NCI-H2107 treated with DMSO at 0.1 percent for 48 hours (cell line): ENCODE measurements at regions not wholly inside any gene's neighbourhood (a gene's known extent, or its start where the extent isn't known, plus 50 kb on each side); places are given as distances from the start of the nearest gene placed in this dataset.
"Not testable (repeated sequence)": the region's sequence is repeated elsewhere in the genome, so short reads cannot be mapped to it uniquely, and the experiment has no call there.

ENCODE experiments used
- DNase-seq: peaks from one replicate; lab custom pipeline; 2025; ENCODE audit not compliant: unreplicated experiment; lab: John Stamatoyannopoulos, UW

DNA sequence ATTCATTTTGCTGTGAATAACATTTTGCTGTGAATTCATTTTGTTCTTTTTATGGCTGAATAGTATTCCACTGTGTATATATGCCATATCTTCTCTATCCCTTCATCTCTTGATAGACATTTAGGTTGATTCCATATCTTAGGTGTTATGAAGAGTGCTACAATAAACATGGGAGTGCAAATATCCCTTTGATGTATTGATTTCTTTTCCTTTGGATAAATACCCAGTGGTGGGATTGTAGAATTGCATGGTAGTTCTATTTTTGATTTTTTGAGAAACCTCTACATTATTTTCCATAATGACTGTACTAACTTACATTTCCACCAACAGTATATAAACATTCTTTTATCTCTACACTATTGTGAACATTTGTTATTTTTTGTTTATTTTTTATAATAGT lies 555.9 kb downstream of the PDHA2 start:
- no peak for DNase-seq

DNA sequence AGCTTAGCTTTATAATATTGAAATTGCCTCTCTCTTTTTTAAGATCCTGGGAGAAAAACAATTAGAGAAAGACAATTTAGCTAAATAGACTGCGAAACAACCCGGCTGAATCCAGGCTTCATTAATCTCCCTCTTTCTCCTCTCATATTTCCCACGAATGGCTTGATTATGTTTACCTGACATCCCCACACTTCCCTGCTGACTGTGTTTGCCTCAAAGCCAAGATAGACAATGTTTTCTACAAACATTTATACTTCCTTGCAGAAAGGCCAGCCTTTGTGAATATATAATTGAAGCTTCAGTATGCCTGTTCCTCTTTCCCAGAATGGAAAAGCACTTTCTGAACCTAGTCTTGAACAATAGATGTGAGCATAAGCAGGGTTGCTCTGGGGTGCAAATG lies 566.8 kb downstream of the PDHA2 start:
- DNase-seq, result no peak

DNA sequence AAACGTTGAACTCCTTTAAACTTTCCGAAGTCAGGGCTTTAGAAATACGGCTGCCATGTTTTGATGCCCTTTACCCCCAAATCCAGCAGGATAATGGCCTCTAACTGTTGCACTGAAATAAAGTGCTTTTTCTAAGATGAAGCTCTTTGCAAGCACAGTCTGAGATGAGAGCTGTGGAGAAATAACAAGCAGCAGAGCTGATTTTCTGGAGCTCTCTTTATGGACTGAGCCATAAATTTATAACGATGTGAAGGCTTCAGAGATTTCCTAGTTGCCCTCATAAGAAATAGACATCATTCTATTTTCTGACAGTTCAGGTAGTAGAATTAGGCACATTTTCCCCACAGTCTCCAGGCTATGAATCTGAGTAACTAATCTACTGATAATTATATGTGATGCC lies 567.3 kb downstream of the PDHA2 start:
- no peak for DNase-seq

DNA sequence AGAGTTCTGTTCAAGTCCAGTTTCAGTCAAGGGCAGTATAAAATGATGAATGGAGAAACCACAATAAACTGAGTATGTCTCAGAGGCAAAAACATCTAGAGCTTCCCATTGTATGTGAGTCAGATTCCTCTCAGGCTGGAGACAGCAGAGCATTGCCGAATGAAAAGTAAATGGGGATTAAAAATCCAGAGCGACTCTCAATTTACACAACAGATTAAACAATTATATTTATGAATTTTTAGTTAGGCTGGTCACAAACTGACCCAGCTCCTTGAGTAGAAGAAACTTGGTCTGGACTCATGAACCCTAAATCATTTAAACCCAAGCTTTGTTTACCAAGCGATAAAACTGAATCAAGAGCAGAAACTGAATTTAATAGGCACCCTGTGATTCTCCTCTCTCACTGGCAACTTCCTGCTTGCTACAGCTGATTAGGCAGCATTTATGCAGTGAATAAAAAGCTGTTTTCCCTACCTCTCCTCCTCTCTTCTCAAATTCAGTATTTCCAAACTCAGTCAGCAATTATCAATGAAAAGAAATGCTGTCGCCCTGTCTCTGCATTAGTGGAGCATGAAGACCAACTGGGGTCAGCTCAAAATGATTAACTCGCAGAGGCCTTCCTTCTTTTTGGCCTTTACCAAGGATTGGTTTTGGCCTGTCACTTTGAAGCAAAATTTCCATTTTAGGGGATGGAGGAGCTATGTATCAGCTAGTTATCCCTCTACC lies 568.0 kb downstream of the PDHA2 start:
- DNase-seq, result no peak

DNA sequence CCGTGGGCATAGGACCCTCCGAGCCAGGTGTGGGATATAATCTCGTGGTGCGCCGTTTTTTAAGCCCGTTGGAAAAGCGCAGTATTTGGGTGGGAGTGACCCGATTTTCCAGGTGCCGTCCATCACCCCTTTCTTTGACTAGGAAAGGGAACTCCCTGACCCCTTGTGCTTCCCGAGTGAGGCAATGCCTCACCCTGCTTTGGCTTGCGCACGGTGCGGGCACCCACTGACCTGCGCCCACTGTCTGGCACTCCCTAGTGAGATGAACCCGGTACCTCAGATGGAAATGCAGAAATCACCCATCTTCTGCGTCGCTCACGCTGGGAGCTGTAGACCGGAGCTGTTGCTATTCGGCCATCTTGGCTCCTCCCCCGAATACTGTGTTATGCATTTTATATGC lies 575.0 kb downstream of the PDHA2 start:
- DNase-seq, result not testable (repeated sequence)

DNA sequence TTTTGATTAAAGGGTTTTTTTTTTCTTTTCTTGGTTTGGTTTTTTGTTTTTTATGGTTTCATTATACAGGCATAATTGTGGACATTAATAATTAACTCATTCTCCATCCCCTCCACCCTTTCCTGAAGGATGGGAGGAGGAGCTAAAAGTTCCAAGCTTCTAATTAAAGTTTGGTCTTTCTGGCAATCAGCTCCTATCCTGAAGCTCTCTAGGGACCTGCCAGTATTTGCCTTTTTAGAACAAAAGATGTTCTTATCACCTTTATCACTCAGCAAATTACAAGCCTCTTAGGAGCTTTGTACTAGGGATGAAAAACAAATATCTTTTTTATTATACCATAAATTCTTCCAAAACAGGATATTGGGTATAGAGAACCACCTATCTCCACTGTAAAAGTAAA lies 589.8 kb downstream of the PDHA2 start:
- no peak for DNase-seq

DNA sequence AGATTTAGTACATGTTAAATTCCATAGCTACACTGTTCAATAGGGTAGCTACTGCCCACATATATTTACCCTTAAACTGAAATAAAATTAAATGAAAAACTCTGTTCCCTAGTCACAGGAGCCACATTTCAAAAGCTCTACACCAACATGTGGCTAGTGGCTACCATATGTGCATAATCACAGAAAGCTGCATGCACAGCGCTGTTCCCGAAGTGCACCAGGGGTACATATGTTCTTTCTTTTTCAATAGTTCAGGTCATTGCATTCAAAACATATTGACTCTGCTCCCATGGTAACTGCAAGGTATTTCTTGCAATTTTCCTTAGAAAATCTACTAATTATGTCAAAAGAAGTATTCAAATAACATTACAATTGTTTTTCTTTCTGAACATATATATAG lies 591.2 kb downstream of the PDHA2 start:
- no peak for DNase-seq

DNA sequence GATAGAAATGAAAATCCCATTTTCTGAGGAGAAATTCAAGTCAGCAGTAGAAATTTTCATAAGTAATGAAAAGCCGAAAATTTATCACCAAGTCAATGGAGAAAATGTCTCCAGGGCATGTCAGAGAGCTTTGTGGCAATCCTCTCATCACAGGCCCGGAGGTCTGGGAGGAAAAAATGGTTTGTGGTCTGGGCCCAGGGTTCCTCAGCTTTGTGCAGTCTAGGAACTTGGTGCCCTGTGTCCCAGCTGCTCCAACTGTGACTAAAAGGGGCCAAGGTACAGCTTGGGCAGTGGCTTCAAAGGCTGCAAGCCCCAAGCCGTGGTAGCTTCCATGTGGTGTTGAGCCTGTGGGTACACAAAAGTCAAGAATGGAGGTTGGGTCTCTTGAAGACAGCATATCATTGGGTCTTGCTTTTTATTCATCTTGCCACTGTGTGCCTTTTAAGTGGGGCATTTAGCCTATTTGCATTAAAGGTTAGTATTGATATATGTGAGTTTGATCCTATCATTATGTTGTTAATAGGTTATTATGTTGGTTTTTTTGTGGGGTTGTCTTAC lies 608.5 kb downstream of the PDHA2 start:
- no peak for DNase-seq

DNA sequence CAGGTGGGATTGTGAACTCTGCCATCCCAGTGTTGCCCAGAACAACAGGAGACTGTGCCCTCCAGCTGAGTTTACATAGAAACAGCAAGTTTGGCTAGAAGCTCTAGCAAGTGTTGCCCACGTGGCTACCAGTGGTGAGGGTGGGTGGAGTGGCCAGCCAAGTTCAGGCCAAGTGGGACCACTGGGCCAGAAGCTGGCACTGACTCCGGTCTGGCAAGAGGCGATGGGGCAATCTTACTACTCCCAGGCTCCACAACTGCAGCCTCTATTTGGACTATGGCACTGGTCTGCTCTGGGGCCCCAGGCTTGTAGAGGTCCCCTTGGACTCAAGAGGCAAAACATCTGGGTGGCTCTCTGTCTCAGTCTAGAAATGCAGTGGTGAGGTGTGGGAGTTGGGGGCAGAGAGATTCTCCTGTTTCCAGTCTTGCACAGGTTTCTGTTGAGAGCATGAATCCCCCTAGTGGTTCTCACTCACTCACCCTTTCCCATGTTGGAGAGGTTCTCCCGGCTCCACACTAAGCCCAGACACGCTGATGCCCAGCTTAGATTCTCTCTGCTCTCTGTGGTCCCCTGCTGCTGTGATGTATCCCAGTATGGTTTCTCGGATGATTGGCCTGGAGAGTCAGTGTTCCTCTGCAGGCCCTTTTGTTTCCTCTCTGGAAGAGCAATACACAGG lies 615.3 kb downstream of the PDHA2 start:
- DNase-seq, result no peak

DNA sequence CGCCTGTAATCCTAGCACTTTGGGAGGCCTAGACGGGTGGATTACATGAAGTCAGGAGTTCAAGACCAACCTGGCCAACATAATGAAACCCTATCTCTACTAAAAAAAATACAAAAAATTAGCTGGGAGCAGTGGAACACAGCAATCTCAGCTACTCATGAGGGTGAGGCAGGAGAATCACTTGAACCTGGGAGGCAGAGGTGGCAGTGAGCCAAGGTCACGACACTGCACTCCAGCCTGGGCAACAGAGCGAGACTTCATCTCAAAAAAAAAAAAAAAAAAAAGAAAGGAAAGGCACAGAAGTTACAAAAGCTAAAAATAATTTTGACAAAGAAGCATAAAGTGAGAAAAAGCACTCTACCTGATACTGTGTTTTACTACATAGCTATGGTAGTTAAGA lies 618.1 kb downstream of the PDHA2 start:
- DNase-seq, result not testable (repeated sequence)

DNA sequence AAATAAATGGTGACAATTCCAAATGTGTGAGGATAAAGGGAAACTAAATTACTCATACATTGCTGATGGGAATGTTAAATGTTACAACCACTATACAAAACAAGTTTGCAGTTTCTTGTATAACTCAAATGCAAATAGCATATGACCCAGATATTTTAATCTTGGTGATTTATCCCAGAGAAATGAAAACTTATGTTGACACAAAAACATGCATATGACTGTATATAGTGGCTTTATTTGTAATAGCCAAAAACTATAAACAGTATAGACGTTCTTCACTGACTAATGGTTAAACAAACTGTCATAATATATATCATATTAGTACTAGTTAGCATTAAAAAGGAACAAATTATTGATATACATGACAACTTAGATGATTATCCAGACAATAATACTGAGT lies 619.2 kb downstream of the PDHA2 start:
- no peak for DNase-seq

DNA sequence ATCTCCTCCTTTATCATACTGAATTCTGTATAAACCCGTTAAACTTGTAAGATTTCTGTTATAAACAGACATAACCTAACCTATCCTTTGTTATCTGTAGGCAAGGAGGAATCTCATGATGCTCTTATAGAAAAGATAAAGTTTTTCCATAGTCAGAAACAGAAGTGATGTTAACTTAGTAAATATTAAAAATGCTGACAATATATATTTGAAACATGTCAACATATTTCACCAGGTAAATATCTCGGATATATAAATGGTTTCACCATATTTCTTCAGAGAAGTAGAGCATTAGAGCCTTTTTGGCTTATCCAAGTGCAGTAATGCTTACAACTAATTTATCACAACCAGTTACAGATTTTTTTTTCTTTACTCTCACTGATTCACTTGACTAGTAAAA lies 625.9 kb downstream of the PDHA2 start:
- no peak for DNase-seq

DNA sequence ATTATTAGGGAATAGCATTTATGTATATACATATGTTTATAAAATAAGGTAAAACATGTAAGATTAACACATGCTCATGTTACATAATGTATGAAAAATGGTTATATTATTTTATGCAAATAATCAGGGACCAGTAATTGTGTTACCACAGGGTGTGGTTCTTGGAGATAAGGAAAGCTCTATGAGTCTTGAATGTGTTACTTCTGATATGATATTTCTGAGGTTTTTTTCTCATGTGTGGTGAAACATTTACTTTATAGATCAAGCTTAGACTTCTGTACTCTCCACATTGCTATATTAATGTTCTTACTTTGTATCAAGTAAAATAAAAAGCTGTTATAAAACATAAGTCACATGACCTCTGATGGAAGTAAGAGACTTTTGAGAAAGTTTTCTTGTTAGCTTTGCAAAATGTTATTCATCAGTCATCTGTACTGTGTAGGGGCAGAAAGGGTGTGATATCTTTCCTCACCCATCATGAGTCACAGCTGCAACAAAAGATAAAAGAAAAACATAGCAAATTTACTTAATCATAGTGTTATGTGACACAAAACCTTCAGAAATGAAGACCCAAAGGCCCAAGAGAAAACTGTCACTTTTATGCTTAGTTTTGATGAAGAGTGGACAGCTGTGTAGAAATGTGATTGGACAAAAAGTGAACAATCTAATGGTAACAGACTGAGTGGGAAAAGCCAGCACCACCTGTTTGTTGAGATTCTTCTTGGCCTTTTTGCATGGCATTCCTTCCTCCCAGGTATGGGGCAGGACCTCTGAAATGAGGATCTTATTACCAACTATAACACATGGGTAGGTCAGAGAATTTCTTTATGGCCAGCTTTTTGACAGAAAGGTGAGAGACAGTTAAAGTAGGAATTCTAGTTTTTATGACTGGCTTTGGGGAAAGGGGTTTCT lies 632.3 kb downstream of the PDHA2 start:
- no peak for DNase-seq

DNA sequence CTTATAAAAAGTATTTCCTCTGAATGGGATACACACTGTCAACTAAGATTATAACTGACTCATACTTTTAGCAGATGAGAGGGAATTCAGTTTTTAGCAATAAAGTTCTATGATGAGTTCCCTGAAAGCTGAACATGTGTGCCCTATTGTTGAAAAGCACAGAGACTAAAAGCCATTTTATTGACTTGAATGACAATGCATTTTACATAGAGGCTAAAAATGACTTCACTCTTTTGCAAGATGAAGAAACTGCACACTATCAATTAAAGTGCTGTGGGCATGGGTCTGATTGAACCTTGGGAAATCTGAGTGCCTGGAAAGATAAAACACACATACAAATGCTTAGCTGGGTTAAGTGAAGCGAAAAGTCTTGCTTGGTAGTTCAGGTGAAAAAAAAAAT lies 633.4 kb downstream of the PDHA2 start:
- DNase-seq, result no peak

DNA sequence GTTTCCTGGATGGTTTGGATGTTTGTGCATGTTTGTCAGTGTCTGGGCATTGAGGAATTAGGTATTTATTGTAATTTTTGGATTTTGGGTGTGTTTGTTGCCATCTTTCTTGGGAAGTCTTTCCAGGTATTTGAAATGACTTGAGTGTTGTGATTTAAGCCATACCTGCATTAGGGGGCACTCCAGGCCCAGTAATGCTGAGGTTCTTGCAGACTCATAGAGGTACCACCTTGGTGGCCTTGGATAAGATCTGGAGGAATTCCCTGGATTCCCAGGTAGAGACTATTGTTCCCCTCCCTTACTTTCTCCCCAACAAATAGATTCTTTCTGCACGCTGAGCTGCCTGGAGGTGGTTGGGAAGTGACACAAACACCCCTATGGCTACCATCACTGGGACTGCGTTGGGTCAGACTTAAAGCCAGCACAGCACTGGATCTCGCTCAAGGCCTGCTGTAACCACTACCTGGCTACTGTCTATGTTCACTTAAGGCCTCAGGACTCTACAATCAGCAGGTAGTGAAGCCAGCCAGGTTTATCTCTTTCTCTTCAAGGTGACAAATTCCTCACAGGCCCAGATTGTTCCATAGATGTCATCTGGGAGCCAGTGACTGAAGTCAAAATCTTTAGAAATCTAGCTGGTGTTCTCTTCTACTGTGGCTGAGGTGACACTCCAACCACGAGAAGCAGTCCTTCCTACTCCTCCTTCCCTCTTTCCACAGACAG lies 643.6 kb downstream of the PDHA2 start:
- no peak for DNase-seq

DNA sequence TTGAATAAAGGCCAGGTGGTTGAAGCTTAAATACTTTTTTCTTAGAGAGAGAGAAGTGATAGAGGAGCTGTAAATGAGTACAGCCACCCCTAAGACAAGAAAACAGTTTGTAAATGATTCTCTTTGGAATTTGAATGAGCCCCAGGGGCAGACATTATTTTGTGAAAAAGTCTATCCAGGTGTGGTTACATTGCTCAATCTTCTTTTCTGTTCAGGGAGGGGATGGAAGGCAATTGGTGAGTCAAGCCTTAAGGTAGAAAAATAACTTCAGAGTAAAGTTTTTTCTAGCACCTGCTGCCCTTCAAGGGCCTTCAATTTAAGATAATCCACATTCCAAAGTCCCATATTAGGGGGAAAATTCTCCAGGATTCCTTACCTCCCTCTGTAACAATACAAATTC lies 646.7 kb downstream of the PDHA2 start:
- DNase-seq, result no peak

DNA sequence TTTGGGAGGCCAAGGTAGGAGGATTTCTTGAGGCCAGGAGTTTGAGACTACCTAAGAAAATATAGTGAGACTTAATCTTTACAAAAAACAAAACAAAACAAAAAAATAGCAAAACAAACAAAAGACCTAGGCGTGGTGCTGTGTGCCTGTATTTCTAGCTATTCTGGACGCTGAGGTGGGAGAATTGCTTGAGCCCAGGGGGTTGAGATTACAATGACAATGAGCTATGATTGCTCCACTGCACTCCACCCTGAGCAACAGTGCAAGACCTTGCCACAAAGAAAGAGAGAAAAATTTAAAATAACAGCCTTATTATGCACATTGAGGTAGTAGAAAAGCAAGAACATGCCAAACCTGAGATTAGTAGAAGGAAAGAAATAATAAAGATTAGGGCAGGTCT lies 657.7 kb downstream of the PDHA2 start:
- DNase-seq, result no peak

DNA sequence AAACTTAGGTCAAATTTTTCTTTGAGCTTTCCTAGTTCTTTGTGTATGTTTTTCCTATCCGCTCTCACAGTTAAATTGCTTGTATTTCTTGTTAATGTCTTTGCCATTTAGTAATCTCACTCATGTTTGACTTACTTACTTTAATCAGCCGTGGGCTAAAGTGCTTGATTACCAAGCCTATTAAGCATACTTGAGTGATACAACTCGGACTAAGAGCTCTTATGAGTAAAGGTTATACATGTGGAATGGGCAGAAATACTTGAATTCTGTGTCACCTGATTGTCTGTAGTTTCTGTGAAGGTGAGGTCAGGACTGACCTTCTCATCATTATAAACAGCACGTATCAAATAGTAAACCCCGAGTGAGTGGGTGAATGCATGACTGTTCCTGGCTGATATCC lies 664.5 kb downstream of the PDHA2 start:
- no peak for DNase-seq

DNA sequence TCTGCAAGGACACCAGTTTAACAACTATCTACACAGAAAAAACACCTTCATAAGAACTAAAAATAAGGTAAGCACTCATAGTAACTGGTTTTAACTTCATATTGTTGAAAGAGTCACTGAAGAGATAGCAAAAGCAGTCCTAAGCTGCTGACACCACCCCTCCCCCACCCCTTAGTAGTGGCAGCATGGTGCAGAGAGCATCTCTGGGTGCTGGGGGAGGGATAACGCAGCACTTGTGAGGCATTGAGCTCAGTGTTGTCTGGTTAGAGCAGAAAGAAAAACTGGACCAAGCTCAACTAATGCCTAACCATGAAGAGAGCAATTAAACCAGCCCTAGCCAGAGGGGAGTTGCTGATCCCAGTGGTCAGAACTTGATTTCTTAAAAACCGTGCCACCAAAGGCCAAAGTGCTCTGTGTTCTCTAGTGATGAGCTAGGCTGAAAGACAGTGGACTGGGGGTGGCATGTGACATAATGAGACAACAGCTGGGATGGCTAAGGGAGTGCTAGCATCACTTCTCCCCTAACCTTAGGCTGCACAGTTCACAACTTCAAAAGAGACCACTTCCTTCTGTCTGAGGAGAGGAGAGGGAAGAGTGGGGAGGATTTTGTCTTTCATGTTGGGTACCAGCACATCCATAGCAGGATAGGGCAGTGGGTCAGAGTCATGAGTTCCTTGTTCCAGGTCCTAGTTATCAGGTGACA lies 669.3 kb downstream of the PDHA2 start:
- DNase-seq, result no peak

DNA sequence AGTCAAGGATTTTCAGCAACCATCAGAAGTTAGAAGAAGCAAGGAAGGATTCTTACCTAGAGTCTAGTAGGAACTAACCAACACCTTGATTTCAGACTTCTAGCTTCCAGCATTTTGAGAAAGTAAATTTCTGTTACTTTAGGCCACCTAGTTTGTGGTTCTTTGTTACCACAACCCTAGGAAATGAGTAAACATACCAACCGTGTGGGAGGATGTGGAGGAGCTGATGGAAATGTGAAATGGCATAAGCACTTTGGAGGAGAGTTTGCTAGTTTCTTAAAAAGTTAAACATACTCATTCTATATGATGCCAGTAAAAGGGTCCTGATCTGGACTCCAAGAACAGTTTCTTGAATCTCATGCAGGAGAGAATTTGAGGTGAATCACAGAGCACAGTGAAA lies 679.4 kb downstream of the PDHA2 start:
- no peak for DNase-seq
